Chondrocyte (in vitro differentiated cells): ENCODE measurements at regions not wholly inside any gene's neighbourhood (a gene's known extent, or its start where the extent isn't known, plus 50 kb on each side); places are given as distances from the start of the nearest gene placed in this dataset.
"Not testable (repeated sequence)": the region's sequence is repeated elsewhere in the genome, so short reads cannot be mapped to it uniquely, and the experiment has no call there.

Experiments used
- DNase-seq: peaks from one replicate; pipeline ENCODE4 v3.0.0; 2021; ENCODE audit warnings: mixed read lengths, low spot score
- H3K27ac Mint-ChIP-seq: one replicate; pipeline ENCODE4 v1.8.0; 2021; ENCODE audit warnings: mild to moderate bottlenecking, moderate library complexity, mixed read lengths; ENCODE audit not compliant: unreplicated experiment
- H3K27me3 Mint-ChIP-seq: 2 replicates; pipeline ENCODE4 v1.8.0; 2021; ENCODE audit warnings: low read depth, mixed read lengths
- H3K36me3 Mint-ChIP-seq: 2 replicates; pipeline ENCODE4 v1.8.0; 2021; ENCODE audit warnings: low read depth, mixed read lengths
- H3K4me1 Mint-ChIP-seq: 2 replicates; pipeline ENCODE4 v1.8.0; 2021; ENCODE audit warnings: low read depth, mild to moderate bottlenecking, mixed read lengths
- H3K4me3 Mint-ChIP-seq: one replicate; pipeline ENCODE4 v1.8.0; 2021; ENCODE audit warnings: mild to moderate bottlenecking, moderate library complexity, mixed read lengths; ENCODE audit not compliant: unreplicated experiment
- H3K9me3 Mint-ChIP-seq: 2 replicates; pipeline ENCODE4 v1.8.0; 2021; ENCODE audit warnings: low read depth, mixed read lengths
- TF ChIP-seq, protein P1 (sequence below): fragments of 200-600 bp; sonication (generic); IDR thresholded peaks from 2 replicates; pipeline ENCODE4 v1.5.0; 2021; ENCODE audit warnings: antibody characterized with exemption, mild to moderate bottlenecking, moderate library complexity

DNA sequence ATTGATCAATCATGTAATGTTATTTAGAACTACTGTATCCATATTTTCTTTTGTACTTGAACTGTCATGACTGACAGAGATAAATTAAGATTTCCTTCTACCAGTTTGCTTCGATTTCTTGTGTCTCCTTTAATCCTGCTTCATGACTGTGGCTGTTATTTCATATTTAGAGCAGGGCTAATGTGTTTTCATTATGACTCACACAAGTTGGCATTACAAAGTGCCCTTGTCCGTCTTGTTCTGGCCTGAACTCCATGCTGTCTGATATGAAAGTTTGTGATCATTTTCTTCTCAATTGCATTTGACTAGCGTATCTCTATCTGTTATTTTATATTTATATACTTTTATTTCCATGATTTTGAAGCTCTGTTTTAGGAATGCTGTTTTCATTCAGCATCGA, 344.1 kb upstream of the PRKCQ start:
- DNase-seq, result no peak
- H3K9me3 Mint-ChIP-seq, result no peaks in the 10 kb centered on the region
- H3K27me3 Mint-ChIP-seq, result no peaks in the 10 kb centered on the region
- no peak overlapping the region for H3K4me3 Mint-ChIP-seq
- H3K27ac Mint-ChIP-seq, result no peak overlapping the region
- TF ChIP-seq, protein P1, sequence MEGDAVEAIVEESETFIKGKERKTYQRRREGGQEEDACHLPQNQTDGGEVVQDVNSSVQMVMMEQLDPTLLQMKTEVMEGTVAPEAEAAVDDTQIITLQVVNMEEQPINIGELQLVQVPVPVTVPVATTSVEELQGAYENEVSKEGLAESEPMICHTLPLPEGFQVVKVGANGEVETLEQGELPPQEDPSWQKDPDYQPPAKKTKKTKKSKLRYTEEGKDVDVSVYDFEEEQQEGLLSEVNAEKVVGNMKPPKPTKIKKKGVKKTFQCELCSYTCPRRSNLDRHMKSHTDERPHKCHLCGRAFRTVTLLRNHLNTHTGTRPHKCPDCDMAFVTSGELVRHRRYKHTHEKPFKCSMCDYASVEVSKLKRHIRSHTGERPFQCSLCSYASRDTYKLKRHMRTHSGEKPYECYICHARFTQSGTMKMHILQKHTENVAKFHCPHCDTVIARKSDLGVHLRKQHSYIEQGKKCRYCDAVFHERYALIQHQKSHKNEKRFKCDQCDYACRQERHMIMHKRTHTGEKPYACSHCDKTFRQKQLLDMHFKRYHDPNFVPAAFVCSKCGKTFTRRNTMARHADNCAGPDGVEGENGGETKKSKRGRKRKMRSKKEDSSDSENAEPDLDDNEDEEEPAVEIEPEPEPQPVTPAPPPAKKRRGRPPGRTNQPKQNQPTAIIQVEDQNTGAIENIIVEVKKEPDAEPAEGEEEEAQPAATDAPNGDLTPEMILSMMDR, result no peak
- H3K36me3 Mint-ChIP-seq, result no peaks in the 10 kb centered on the region
- peaks cover 57% of the 10 kb centered on the region for H3K4me1 Mint-ChIP-seq

DNA sequence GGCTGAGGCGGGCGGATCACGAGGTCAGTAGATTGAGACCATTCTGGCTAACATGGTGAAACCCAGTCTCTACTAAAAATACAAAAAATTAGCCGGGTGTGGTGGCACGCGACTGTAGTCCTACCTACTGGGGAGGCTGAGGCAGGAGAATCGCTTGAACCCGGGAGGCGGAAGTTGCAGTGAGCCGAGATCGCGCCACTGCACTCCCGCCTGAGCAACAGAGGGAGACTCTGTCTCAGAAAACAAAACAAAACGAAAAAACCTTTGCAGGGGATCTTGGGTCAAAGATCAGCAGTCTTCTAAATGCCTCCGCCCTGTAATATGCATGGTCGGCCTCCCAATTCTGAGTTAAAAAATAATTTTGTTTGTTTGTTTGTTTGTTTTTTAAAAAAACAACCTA, 340.9 kb upstream of the PRKCQ start:
- H3K27ac Mint-ChIP-seq, H3K4me3 Mint-ChIP-seq, H3K27me3 Mint-ChIP-seq, H3K36me3 Mint-ChIP-seq, H3K9me3 Mint-ChIP-seq, DNase-seq: not testable (repeated sequence)
- peaks cover 30% of the 10 kb centered on the region for H3K4me1 Mint-ChIP-seq

DNA sequence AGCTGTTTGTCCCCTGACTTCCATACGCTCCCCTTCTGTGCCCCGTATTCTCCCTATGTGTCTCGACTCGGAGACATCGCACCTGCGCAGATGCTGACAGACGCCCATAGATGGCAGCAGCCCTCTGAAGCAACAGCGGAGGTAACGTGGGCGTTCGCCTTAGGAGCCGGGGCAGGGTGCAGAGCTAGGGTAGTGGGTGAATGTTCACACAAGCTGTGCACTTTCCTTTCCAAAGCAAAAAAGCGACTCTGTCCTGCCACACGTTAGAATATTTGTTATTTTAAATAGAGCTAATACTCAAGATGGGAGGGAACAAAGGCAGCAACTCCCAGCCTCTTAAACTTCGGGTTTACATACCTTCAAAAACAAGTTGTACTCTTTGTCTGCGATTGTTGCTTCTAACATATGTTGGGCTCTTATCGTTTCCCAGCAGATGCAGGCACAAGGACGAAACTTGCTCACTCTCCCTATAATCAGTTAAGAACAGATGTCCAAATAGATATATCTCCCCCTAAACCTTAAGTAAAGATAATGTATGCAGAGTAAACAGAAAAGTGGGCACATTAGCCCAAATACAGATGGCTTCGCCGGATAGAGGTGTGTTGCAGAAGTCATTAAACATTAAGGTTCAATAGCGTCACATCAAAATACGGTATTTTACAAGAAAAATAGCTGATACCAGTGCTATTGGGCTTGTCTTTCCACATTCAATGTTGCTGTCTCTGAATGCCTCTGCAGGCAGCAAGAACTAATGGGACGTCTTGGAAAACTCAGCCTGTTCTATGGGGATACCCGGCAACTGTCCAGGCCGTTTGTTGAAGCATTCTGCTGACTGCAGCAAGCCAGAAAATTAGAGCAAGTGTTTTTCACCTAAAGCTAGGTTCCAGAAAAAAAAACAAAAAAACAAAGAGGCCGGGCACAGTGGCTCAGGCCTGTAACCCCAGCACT, 340.3 kb upstream of the PRKCQ start:
- no peaks in the 10 kb centered on the region for H3K27me3 Mint-ChIP-seq
- DNase-seq, result no peak
- no peaks in the 10 kb centered on the region for H3K9me3 Mint-ChIP-seq
- H3K36me3 Mint-ChIP-seq, result peaks cover 1% of the 10 kb centered on the region
- peak overlapping the region; percentile 52 for H3K4me3 Mint-ChIP-seq
- H3K27ac Mint-ChIP-seq, result peak overlapping the region; percentile 14
- TF ChIP-seq, protein P1, result peak; percentile 88
- H3K4me1 Mint-ChIP-seq, result peaks cover 26% of the 10 kb centered on the region

DNA sequence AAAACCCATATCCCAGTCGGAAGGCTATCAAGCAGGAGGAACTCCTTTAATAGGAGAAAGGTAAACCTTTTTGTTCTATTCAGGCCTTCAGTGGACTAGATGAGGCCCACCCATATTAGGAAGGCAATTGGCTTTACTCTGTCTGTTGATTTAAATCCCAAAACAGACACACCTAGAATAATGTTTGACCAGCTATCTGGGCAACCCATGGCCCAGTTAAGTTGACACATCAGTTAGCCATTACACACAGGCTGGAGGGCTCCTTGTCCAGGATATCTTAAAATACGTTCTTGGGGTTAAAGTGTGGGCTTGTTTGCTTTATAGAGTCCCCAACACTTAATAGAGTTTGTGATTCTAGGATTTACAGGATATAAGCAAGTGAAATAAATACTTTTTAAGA, 339.0 kb upstream of the PRKCQ start:
- no peaks in the 10 kb centered on the region for H3K9me3 Mint-ChIP-seq
- TF ChIP-seq, protein P1, result no peak

DNA sequence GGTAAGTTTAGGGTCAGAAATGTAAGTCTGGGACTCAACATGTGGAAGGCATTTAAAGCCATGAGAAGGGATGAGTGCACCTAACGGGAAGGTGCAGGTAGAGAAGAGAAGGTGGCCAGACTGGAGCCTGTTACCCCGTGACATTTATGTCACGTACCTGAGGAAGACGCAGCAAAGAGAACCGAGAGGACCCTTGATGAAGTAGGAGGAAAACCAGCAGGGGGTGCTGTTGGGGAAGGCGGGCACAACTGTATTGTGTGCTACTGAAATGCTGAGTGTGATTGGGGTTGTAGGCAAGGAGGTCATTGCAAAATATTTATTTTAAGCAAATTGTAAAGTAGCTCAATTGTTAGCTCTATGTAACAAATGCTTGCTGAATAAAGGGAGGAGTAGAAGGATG, 338.2 kb upstream of the PRKCQ start:
- no peak for DNase-seq
- H3K27ac Mint-ChIP-seq, result no peak overlapping the region
- TF ChIP-seq, protein P1, result peak; percentile 77
- H3K9me3 Mint-ChIP-seq, result no peaks in the 10 kb centered on the region
- no peaks in the 10 kb centered on the region for H3K27me3 Mint-ChIP-seq
- H3K36me3 Mint-ChIP-seq, result peaks cover 1% of the 10 kb centered on the region
- peaks cover 7% of the 10 kb centered on the region for H3K4me1 Mint-ChIP-seq
- H3K4me3 Mint-ChIP-seq, result no peak overlapping the region

More for the DNA sequence above, 339.0 kb upstream of the PRKCQ start:
- DNase-seq, result no peak
- H3K4me3 Mint-ChIP-seq, result no peak overlapping the region
- H3K27ac Mint-ChIP-seq, result no peak overlapping the region
- no peaks in the 10 kb centered on the region for H3K27me3 Mint-ChIP-seq
- H3K4me1 Mint-ChIP-seq, result peaks cover 14% of the 10 kb centered on the region
- H3K36me3 Mint-ChIP-seq, result peaks cover 1% of the 10 kb centered on the region
